Right lobe of liver (tissue), 4 donors: ENCODE measurements at regions not wholly inside any gene's neighbourhood (a gene's known extent, or its start where the extent isn't known, plus 50 kb on each side); places are given as distances from the start of the nearest gene placed in this dataset.

Experiments
- POLR2A ChIP-seq: fragments of 450-650 bp; IDR thresholded peaks from one replicate; pipeline ENCODE4 v1.6.1; 2017; ENCODE audit warnings: antibody characterized with exemption, mild to moderate bottlenecking
- TF ChIP-seq, protein P1 (sequence below), 4 donors: fragments of 200-600 bp in 3 of 4; fragments of 450-650 bp in 1 of 4; IDR thresholded peaks; one replicate each; pipeline versions ENCODE4 v1.5.1 to v1.8.0; 2016 to 2022; ENCODE audit warnings: antibody characterized with exemption in 4 of 4, mild to moderate bottlenecking in 2 of 4
- donor health status: DM: no; HTN: no; CAD: no.
- donor health status: DM: no; HTN: no; CAD: no.
- donor health status: DM: no; HTN: yes; CAD: no.

DNA sequence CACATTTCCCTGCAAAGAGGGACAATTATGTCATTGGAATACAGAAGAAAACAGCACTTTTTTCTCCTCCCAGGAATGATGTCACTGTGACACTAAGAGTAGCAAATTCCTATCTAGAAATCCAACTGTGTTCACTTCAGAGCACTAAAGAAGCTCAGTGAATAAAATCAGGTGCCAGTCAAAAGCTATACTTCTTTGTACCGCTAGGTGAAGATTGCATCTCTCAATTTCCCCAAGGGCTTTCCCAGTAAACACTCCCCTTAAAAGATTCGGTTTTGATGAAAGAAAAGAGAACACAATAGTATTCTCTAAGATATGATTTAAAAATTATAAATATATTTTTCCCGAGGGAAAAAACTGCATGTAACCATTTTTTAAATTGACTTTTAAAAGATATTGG, 104.7 kb upstream of the MID1 start:
- TF ChIP-seq, protein P1, sequence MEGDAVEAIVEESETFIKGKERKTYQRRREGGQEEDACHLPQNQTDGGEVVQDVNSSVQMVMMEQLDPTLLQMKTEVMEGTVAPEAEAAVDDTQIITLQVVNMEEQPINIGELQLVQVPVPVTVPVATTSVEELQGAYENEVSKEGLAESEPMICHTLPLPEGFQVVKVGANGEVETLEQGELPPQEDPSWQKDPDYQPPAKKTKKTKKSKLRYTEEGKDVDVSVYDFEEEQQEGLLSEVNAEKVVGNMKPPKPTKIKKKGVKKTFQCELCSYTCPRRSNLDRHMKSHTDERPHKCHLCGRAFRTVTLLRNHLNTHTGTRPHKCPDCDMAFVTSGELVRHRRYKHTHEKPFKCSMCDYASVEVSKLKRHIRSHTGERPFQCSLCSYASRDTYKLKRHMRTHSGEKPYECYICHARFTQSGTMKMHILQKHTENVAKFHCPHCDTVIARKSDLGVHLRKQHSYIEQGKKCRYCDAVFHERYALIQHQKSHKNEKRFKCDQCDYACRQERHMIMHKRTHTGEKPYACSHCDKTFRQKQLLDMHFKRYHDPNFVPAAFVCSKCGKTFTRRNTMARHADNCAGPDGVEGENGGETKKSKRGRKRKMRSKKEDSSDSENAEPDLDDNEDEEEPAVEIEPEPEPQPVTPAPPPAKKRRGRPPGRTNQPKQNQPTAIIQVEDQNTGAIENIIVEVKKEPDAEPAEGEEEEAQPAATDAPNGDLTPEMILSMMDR (IDR thresholded peaks at IDR 0.05) = peak; percentile 18 to 46 (median 37)
- TF ChIP-seq POLR2A = no peak
